C4-2B (cell line): ENCODE measurements at regions not wholly inside any gene's neighbourhood (a gene's known extent, or its start where the extent isn't known, plus 50 kb on each side); places are given as distances from the start of the nearest gene placed in this dataset.

Experiments used
- CTCF ChIP-seq: fragments of 450-650 bp; conservative IDR thresholded peaks from 2 replicates; pipeline ENCODE4 v1.5.1; 2017; ENCODE audit warnings: mild to moderate bottlenecking
- ZFX ChIP-seq: fragments of 450-650 bp; IDR thresholded peaks from 2 replicates; pipeline ENCODE4 v1.6.1; 2017

DNA sequence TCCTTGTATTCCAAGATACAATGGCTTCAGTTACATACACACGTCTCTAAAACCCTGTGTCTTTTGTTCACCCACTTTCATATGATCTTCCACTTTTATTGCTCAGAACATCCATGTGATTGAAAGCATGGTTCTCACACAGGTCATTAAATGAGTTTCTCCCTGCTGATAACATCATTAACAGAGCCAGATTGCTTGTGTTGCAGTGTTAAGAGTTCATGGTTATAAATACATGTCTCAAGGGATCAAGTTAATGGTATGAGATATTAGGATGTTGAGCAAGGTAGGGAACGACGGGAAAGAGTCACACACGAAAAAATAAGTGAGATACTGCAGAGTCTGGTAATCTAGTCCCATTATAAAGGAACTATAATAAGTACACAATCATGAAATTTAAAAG, 861.5 kb downstream of the SORCS1 start:
- TF ChIP-seq CTCF (no peak), ZFX (no peak)
